H1 (cell line): ENCODE measurements at regions not wholly inside any gene's neighbourhood (a gene's known extent, or its start where the extent isn't known, plus 50 kb on each side); places are given as distances from the start of the nearest gene placed in this dataset.
A peak's percentile ranks its signal among the peaks of the same experiment; 100 is the strongest.

ENCODE experiments used
- CTCF ChIA-PET: fragments of 300-600 bp; sonication (Branson Sonifier 250); formaldehyde crosslinking; loops from one replicate; lab custom pipeline; 2021; ENCODE audit not compliant: partially characterized antibody; lab: Charles Lee
- POLR2A ChIA-PET: fragments of 300-600 bp; sonication (Branson Sonifier 250); formaldehyde crosslinking; loops from one replicate; lab custom pipeline; 2021; ENCODE audit warnings: inconsistent platforms; ENCODE audit not compliant: partially characterized antibody; lab: Charles Lee
- DNase-seq, 2 experiments: peaks; one replicate each; pipeline versions ENCODE4 v3.0.0 to v3.0.0-alpha.2; 2010 to 2022; ENCODE audit warnings: low spot score in 2 of 2, low read depth in 1 of 2, mixed read lengths in 1 of 2
- FAIRE-seq: peaks from 2 replicates; lab custom pipeline; 2011; peaks lifted over from hg19 to GRCh38; lab: Jason Lieb, UNC
- H2AFZ ChIP-seq: 2 replicates; pipeline ENCODE4 v1.8.1; 2012; ENCODE audit warnings: low read length, inconsistent platforms
- H2AK5ac ChIP-seq: 2 replicates; pipeline ENCODE4 v1.6.1; 2013; ENCODE audit warnings: low read depth, low read length
- H2BK120ac ChIP-seq: replicated peaks from 2 replicates; pipeline ENCODE3; 2013; ENCODE audit warnings: low read depth, low read length, inconsistent platforms
- H2BK12ac ChIP-seq: 2 replicates; pipeline ENCODE4 v1.6.1; 2013; ENCODE audit warnings: low read depth, low read length
- H2BK15ac ChIP-seq: 2 replicates; pipeline ENCODE4 v1.6.1; 2013; ENCODE audit warnings: low read length
- H2BK20ac ChIP-seq: 2 replicates; pipeline ENCODE4 v1.6.1; 2013; ENCODE audit warnings: low read length
- H2BK5ac ChIP-seq: 2 replicates; pipeline ENCODE4 v1.6.1; 2013; ENCODE audit warnings: low read depth, low read length
- H3K14ac ChIP-seq: 2 replicates; pipeline ENCODE4 v1.6.1; 2013; ENCODE audit warnings: inconsistent platforms; ENCODE audit not compliant: insufficient read length
- H3K18ac ChIP-seq: 2 replicates; pipeline ENCODE4 v1.6.1; 2013; ENCODE audit warnings: low read length; ENCODE audit errors: extremely low read depth
- H3K23ac ChIP-seq: 2 replicates; pipeline ENCODE4 v1.6.1; 2013; ENCODE audit warnings: inconsistent platforms; ENCODE audit not compliant: insufficient read length
- H3K23me2 ChIP-seq: 2 replicates; pipeline ENCODE4 v1.6.1; 2013; ENCODE audit warnings: low read depth, low read length
- H3K27ac ChIP-seq: 2 replicates; pipeline ENCODE4 v1.6.1; 2011; ENCODE audit warnings: low read depth, low read length, inconsistent platforms
- H3K27me3 ChIP-seq, 4 experiments: replicated peaks in 1 of 4; 1 replicate in 1 of 4; 2 replicates in 3 of 4; pipeline versions ENCODE4 v1.6.1 to v1.8.1; 2011 to 2013; ENCODE audit warnings: low read length in 3 of 4, mild to moderate bottlenecking in 3 of 4, inconsistent platforms in 2 of 4, mixed read lengths in 2 of 4, moderate library complexity in 1 of 4; ENCODE audit not compliant: control insufficient read depth in 3 of 4, insufficient read depth in 3 of 4; ENCODE audit errors: extremely low read depth in 1 of 4
- H3K36me3 ChIP-seq, 4 experiments: 2 replicates each; pipeline versions ENCODE4 v1.6.1 to v1.8.1; 2011 to 2013; ENCODE audit warnings: mild to moderate bottlenecking in 4 of 4, low read length in 3 of 4, moderate library complexity in 2 of 4, control low read depth in 1 of 4, inconsistent platforms in 1 of 4; ENCODE audit not compliant: insufficient read depth in 4 of 4, control insufficient read depth in 2 of 4
- H3K4ac ChIP-seq: replicated peaks from 2 replicates; pipeline ENCODE3; 2013; ENCODE audit warnings: low read length, low read depth, mixed read lengths, inconsistent platforms; ENCODE audit not compliant: insufficient read length
- H3K4me1 ChIP-seq, 4 experiments: replicated peaks in 1 of 4; 1 replicate in 1 of 4; 2 replicates in 3 of 4; pipeline versions ENCODE4 v1.6.1 to v1.8.1; 2011 to 2013; ENCODE audit warnings: low read length in 3 of 4, inconsistent platforms in 2 of 4, mixed read lengths in 1 of 4; ENCODE audit not compliant: insufficient read depth in 4 of 4, control insufficient read depth in 3 of 4
- H3K4me2 ChIP-seq, 2 experiments: 2 replicates each; pipeline versions ENCODE4 v1.6.1 to v1.8.1; 2011 to 2013; ENCODE audit warnings: low read depth in 2 of 2, low read length in 2 of 2, control low read depth in 1 of 2, inconsistent platforms in 1 of 2, mild to moderate bottlenecking in 1 of 2; ENCODE audit not compliant: insufficient read depth in 1 of 2
- H3K4me3 ChIP-seq, 4 experiments: fragments of 200-600, 300-600 bp in 1 of 4; sonication (generic), shearing (Covaris generic), sonication (Bioruptor Twin) in 1 of 4; 2 replicates each; pipeline versions ENCODE4 v1.5.1 to v1.8.1; 2011 to 2016; ENCODE audit warnings: low read length in 4 of 4, low read depth in 3 of 4, control low read depth in 2 of 4, inconsistent platforms in 2 of 4, mild to moderate bottlenecking in 2 of 4, mixed read lengths in 1 of 4, moderate library complexity in 1 of 4; ENCODE audit not compliant: insufficient read depth in 2 of 4; ENCODE audit errors: extremely low read depth in 1 of 4
- H3K56ac ChIP-seq: replicated peaks from 2 replicates; pipeline ENCODE3; 2013; ENCODE audit warnings: low read depth, mild to moderate bottlenecking, mixed read lengths, low read length, inconsistent platforms; ENCODE audit not compliant: insufficient read length
- H3K79me1 ChIP-seq: 2 replicates; pipeline ENCODE4 v1.6.1; 2013; ENCODE audit warnings: low read depth, low read length, control low read depth
- H3K79me2 ChIP-seq, 2 experiments: 2 replicates each; pipeline versions ENCODE4 v1.6.1 to v1.8.1; 2012 to 2013; ENCODE audit warnings: low read length in 2 of 2, mild to moderate bottlenecking in 2 of 2, inconsistent platforms in 1 of 2; ENCODE audit not compliant: insufficient read depth in 2 of 2, control insufficient read depth in 1 of 2
- H3K9ac ChIP-seq, 4 experiments: replicated peaks in 1 of 4; 1 replicate in 1 of 4; 2 replicates in 3 of 4; pipeline versions ENCODE4 v1.6.1 to v1.8.1; 2011 to 2013; ENCODE audit warnings: low read depth in 3 of 4, low read length in 3 of 4, control low read depth in 2 of 4, mild to moderate bottlenecking in 2 of 4, moderate library complexity in 2 of 4, inconsistent platforms in 1 of 4; ENCODE audit errors: extremely low read depth in 1 of 4
- H3K9me3 ChIP-seq, 2 experiments: 2 replicates each; pipeline versions ENCODE4 v1.6.1 to v1.8.1; 2012 to 2013; ENCODE audit warnings: mild to moderate bottlenecking in 2 of 2, moderate library complexity in 2 of 2, control low read depth in 1 of 2, inconsistent platforms in 1 of 2, low read depth in 1 of 2, low read length in 1 of 2, mixed read lengths in 1 of 2; ENCODE audit not compliant: insufficient read depth in 2 of 2
- H4K20me1 ChIP-seq, 2 experiments: replicated peaks in 1 of 2; 2 replicates each; pipeline versions ENCODE3 to v1.8.1; 2011 to 2013; ENCODE audit warnings: inconsistent platforms in 2 of 2, low read length in 2 of 2, mild to moderate bottlenecking in 1 of 2; ENCODE audit not compliant: insufficient read depth in 2 of 2, control insufficient read depth in 1 of 2
- H4K5ac ChIP-seq: 2 replicates; pipeline ENCODE4 v1.6.1; 2013; ENCODE audit warnings: low read length, low read depth, mixed read lengths, inconsistent platforms; ENCODE audit not compliant: insufficient read length
- H4K8ac ChIP-seq: 2 replicates; pipeline ENCODE4 v1.8.0; 2013; ENCODE audit warnings: mild to moderate bottlenecking, moderate library complexity, low read length, inconsistent platforms; ENCODE audit not compliant: insufficient read depth; ENCODE audit errors: extremely low read depth
- H4K91ac ChIP-seq: replicated peaks from 2 replicates; pipeline ENCODE3; 2013; ENCODE audit warnings: low read length, mixed read lengths, inconsistent platforms; ENCODE audit not compliant: insufficient read length
- BACH1 ChIP-seq: IDR thresholded peaks from 2 replicates; pipeline ENCODE4 v1.6.1; 2012; ENCODE audit warnings: low read length, improper control_type of control experiment
- CBX8 ChIP-seq: fragments of 300-800, 300-1000 bp; sonication (generic); IDR thresholded peaks from 2 replicates; pipeline ENCODE4 v1.7.1; 2016; ENCODE audit warnings: low read depth, low read length, borderline replicate concordance
- CHD2 ChIP-seq: IDR thresholded peaks from 2 replicates; pipeline ENCODE4 v1.6.1; 2012; ENCODE audit warnings: low read length, improper control_type of control experiment
- CTBP2 ChIP-seq: IDR thresholded peaks from 2 replicates; pipeline ENCODE4 v1.7.0; 2011; ENCODE audit warnings: borderline replicate concordance, mild to moderate bottlenecking, moderate library complexity, mixed read lengths, low read length; ENCODE audit not compliant: insufficient read depth, insufficient read length
- EP300 ChIP-seq, 2 experiments: IDR thresholded peaks; 1 replicate in 1 of 2; 2 replicates in 1 of 2; pipeline ENCODE4 v1.6.1; 2011 to 2012; ENCODE audit warnings: low read depth in 2 of 2, low read length in 2 of 2, mild to moderate bottlenecking in 2 of 2, borderline replicate concordance in 1 of 2, inconsistent platforms in 1 of 2, moderate library complexity in 1 of 2
- HDAC2 ChIP-seq, 2 experiments: fragments of 300-600 bp in 1 of 2; sonication (generic) in 1 of 2; IDR thresholded peaks; 2 replicates each; pipeline ENCODE4 v1.6.1; 2011 to 2012; ENCODE audit warnings: low read depth in 2 of 2, low read length in 2 of 2, mild to moderate bottlenecking in 2 of 2, moderate library complexity in 2 of 2, borderline replicate concordance in 1 of 2, inconsistent platforms in 1 of 2
- KDM1A ChIP-seq: fragments of 200-600, 300-600 bp; sonication (generic); IDR thresholded peaks from 2 replicates; pipeline ENCODE4 v1.7.1; 2016; ENCODE audit warnings: mild to moderate bottlenecking, low read length, borderline replicate concordance
- ZNF274 ChIP-seq: IDR thresholded peaks from 2 replicates; pipeline ENCODE4 v1.7.0; 2012; ENCODE audit warnings: low read length, borderline replicate concordance; ENCODE audit errors: extremely low read depth
- WGBS, 2 experiments: shearing (Covaris generic) in 1 of 2; methylation state at CpG; one replicate each; pipeline versions ENCODE4 v1.1.6 to v1.1.7; 2013 to 2015; ENCODE audit warnings: low lambda C conversion rate in 2 of 2, mixed read lengths in 2 of 2, inconsistent platforms in 1 of 2, low coverage in 1 of 2, missing lambda C conversion rate in 1 of 2; ENCODE audit not compliant: insufficient replicate concordance in 2 of 2, insufficient coverage in 1 of 2, insufficient read length in 1 of 2; ENCODE audit errors: extremely low coverage in 1 of 2, missing lambda C conversion rate in 1 of 2; 5-methylcytosine and 5-hydroxymethylcytosine counted together
- TF ChIP-seq, protein P1 (sequence below): IDR thresholded peaks from 2 replicates; pipeline ENCODE4 v1.6.1; 2012; ENCODE audit warnings: inconsistent platforms

DNA sequence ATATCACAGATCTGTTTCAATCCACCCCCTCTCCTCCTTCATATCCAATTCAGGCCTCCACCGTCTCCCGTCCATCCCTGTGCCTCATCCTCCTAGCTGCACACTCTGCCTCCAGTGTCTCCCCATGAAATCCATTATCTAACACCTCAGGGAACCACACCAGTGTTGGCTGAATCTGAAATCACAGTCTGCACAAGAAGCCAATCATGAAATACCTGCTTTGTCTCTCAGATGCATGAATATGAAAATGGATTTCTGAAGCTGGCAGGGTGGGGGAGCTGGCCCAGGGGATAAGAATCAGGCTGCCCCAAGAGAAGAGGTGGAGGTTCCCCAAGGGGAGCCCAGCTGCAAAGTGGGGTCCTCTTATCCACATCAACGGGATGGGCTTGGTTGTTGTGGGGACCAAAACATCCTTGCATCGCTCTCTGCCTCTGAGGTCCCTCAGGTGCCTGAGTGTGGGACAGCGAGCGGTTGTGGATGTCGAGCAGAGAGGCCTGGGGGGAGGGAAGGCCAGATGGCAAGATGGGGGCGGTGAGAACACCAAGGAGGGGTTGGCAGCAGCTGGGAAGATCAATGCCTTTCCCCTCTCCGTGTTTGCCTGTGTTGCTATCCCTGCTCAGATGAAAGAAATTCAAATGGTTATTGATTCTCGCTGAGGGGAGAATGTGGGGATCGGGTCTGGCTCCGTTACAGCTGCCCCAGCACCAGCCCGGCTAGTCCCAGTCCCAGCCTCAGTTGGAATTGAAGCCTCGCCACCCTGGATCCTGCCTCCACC is 237.3 kb upstream of the POU3F1 start:
- no peaks in the 10 kb centered on the region for H4K20me1 ChIP-seq
- peaks cover 8 to 9% of the 10 kb centered on the region in 2 experiments; a peak in 3 of 4 replicates for H3K9me3 ChIP-seq
- DNase-seq (peak in 1 of 2 experiments; percentile 35), FAIRE-seq (no peak)
- H3K14ac ChIP-seq, result no peak overlapping the region
- H3K56ac ChIP-seq, result no peak overlapping the region
- WGBS, 2 experiments, result 87% methylated on average over 12 of the region's 14 CpGs; no CpG with 5 or more reads in 1 of the 2 experiments
- H3K79me2 ChIP-seq, result no peaks in the 10 kb centered on the region
- 0 out of 2 replicates have a peak overlapping the region, but pooled peaks have one; percentile 54 for H2BK15ac ChIP-seq
- no peaks in the 10 kb centered on the region for H3K36me3 ChIP-seq
- no peak overlapping the region for H3K23ac ChIP-seq
- no peak overlapping the region; the same call in 1 of the 2 replicates for H2AK5ac ChIP-seq
- CTCF ChIA-PET, result interaction anchor here (1.4 to 1.6 kb wide), 2 partner anchors 132 to 226 kb away, joined by 3 read pairs; no protein-coding TSS in a partner anchor
- H4K5ac ChIP-seq, result peak overlapping the region; percentile 18
- peak overlapping the region; percentile 4 for H4K91ac ChIP-seq
- no peaks in the 10 kb centered on the region for H3K23me2 ChIP-seq
- no peak overlapping the region for H2AFZ ChIP-seq
- POLR2A ChIA-PET, result interaction anchor here (2.1 kb wide), 1 partner anchor 148 kb away, joined by 5 read pairs; no protein-coding TSS in a partner anchor
- peaks cover 3 to 25% (median 12%) of the 10 kb centered on the region in 4 experiments for H3K4me1 ChIP-seq
- no peaks in the 10 kb centered on the region for H3K79me1 ChIP-seq
- H2BK5ac ChIP-seq, result no peak overlapping the region
- H3K18ac ChIP-seq, result peak overlapping the region; percentile 68
- no peak overlapping the region for H4K8ac ChIP-seq
- no peak overlapping the region for H3K4me2 ChIP-seq
- H3K4ac ChIP-seq, result no peak overlapping the region
- H2BK20ac ChIP-seq, result peak overlapping the region; percentile 24; the same call in 1 of the 2 replicates
- peak overlapping the region; percentile 70 for H2BK120ac ChIP-seq
- no peak overlapping the region for H3K27ac ChIP-seq
- H3K9ac ChIP-seq, result no peak overlapping the region
- H3K4me3 ChIP-seq, result no peak overlapping the region
- H3K27me3 ChIP-seq, result peaks cover 0 to 2% (median 0%) of the 10 kb centered on the region in 4 experiments; a peak in 2 of 7 replicates
- peak overlapping the region; percentile 11; the same call in 1 of the 2 replicates for H2BK12ac ChIP-seq
- TF ChIP-seq CHD2, result no peak
- TF ChIP-seq HDAC2 (IDR thresholded peaks at IDR 0.05; ENCODE audit: borderline replicate concordance in 1 of 2, low read depth in 2 of 2, low read length in 2 of 2), result no peak
- TF ChIP-seq KDM1A, result no peak
- TF ChIP-seq ZNF274, result no peak
- TF ChIP-seq CTBP2, result no peak
- TF ChIP-seq CBX8, result no peak
- TF ChIP-seq BACH1, result no peak
- TF ChIP-seq, protein P1, sequence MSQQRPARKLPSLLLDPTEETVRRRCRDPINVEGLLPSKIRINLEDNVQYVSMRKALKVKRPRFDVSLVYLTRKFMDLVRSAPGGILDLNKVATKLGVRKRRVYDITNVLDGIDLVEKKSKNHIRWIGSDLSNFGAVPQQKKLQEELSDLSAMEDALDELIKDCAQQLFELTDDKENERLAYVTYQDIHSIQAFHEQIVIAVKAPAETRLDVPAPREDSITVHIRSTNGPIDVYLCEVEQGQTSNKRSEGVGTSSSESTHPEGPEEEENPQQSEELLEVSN, result no peak
- TF ChIP-seq EP300 (IDR thresholded peaks at IDR 0.05; ENCODE audit: borderline replicate concordance in 1 of 2, low read depth in 2 of 2, low read length in 2 of 2), result no peak
